HS-27A (cell line): ENCODE measurements at regions not wholly inside any gene's neighbourhood (a gene's known extent, or its start where the extent isn't known, plus 50 kb on each side); places are given as distances from the start of the nearest gene placed in this dataset.

Experiments used
- DNase-seq: peaks from one replicate; pipeline ENCODE4 v3.0.0-alpha.2; 2012; ENCODE audit warnings: low read depth, missing footprints

DNA sequence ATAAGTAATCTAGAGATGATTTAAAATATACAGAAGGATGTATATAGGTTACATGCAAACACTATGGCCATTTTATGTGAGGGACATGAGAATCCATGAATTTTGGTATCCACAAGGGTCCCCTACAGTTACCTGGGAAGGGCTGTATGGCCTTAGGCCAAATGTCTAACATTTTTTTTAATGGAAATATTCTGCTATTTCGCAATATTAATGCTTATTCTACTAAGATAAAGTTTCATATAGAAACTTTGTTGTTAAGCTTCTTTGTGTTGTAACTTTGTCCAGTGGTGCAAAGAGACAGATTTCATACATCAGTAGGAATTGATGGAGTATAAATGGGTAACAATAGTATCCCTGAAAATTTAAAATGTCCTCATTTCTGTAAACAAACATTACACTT, 233.4 kb upstream of the THBS1 start:
- DNase-seq: no peak

DNA sequence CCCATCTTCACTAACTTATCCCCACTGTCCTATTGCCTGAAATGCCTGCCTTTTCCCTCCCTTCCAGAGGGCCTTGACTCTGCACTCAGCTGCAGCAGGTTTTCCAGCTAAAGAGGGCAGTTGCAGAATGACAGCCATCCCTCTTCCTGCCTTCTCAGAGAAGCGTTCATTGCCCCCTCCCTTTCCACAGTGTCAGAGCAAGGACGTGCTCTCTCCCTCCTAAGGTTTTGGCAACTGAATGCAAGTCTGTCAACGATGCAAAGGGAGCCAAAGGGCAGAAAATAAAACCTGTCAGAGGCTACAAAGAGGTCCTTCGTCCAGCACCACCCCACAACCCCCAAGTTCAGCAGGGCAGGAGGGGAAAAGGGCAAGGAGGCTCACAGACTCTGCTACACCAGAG, 230.1 kb upstream of the THBS1 start:
- DNase-seq: no peak

DNA sequence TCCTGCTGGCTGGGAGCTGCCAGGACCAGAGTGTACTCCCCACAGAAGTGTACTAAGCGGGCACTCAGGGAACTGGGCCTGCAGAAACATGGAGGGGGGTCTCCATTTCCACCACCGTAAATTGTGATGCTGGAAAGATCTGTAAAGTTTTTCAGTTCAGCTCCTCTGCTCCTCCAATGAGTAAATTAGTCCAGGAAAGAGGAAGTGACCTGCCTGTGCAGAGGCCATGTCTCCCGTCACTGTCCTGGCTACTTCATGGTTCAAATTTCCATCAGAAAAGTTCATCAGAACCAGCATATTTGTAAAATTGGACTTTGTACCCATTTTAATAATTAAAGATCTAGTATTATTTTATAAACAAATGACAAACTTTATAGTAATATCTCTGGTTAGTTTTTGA, 226.7 kb upstream of the THBS1 start:
- DNase-seq: no peak

DNA sequence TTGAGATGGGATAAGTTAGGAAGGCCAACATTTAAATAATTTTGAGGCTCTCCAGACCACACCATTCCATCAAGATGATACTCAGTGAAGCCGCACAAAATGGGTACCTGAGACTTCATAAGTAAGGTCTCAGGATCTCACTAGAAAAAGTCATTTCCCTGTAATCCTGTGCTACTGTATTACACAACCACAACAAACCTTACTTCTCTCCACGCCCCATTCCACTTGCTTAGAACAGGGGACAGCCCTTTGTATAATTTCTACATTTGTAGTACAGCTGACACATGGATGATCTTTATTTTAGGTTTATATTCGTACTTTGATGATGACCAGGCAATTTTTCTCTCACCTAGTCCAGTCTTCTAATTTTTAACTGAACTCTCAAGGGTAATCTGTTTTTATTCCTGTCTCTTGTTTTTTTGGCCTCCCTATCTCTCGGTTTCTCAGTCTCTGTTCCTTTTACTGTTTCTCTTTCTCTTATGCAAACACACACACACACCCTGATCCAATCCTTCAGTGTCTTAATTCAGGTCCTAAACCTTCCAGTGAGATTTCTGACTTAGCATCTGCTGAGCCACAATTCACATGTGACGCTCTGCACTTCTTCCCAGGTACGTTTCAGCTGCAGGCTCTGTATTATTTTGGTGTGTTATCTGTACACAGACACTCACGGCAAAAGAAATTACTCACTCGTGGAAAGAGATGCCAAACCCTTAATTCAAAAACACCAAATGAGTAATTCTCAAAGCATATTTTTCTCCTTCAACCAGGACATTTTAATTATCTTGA, 223.2 kb upstream of the THBS1 start:
- DNase-seq: no peak

DNA sequence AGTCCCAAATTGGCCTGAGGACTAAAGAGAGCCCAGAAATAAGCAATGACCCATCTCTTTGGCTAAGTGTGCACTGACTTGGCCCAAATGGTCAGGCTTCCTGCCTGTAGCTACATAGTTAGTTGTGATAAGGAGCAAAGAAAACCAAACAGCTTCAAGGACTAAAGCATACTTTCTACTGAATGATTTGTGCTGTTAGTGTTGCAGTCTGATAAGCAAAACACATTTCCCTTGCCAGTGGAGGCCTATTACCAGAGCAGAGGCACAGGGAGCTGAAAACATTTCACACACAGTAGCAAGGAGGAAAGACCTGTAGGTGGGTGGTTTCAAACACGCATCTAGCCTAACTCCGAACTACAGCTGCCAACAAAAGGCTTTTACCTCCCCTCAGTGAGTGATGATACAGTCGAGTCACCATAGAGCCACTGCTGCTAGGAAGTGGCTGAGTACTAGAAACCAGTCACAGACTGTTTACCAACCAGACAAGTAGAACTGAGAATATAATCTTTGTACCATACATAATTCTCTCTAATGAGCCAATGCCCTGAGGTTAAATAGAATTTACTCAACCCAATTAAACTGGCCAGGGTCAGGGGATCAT, 222.3 kb upstream of the THBS1 start:
- no peak for DNase-seq

DNA sequence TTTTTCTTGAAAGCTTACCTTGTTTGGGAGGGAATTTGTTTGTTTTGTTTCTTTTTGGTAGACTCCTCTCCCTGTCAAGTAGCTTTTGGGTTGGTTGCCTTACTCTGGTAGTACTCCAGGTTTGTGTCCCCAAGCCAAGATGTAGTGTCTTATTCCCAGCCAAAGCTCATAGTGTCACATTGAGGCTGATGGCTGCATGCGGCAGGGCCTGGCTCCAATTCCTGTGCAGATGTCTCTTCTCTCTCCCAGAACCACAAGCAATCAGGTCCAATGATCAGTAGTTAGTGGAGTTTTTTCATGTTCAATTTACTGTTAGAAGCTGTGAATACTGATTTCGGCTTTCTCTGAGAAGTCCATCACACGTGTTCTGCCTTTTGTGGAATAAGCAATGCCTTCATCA, 221.1 kb upstream of the THBS1 start:
- DNase-seq: no peak

DNA sequence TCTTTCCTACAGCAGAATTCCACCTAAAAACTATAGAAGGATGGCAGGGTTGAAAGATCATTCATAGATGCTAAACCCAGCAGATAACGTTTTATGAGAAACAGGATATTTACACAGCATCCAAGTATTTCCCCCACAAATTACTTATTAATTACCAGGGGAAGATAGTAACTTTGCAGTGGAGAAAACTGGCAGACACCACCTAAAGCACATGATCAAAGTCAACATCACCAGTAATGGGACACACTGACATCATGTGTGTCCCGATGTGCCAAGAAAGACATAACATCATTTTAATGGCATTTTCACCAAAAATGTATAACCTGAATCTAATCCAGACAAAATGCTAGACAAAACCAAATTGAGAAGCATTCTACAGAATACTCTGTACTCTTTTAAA, 220.4 kb upstream of the THBS1 start:
- no peak for DNase-seq

DNA sequence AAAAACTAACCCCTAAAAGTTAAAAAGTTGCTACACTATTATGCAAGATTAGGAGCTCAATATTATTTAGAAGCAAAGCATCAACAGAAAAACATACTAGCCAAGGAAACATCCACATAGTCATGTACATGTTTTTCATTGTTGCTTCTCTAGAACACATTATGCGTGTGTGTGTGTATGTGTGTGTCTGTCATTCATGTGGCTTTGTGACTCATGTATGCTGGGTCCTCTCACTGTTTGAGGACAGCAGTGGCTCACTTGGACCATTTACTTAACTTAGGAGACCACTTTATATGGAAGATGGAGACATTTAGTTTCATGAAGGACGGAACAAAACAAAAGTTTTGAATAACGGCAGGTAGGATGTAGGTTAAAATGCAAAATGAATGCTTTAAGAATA, 219.4 kb upstream of the THBS1 start:
- no peak for DNase-seq

DNA sequence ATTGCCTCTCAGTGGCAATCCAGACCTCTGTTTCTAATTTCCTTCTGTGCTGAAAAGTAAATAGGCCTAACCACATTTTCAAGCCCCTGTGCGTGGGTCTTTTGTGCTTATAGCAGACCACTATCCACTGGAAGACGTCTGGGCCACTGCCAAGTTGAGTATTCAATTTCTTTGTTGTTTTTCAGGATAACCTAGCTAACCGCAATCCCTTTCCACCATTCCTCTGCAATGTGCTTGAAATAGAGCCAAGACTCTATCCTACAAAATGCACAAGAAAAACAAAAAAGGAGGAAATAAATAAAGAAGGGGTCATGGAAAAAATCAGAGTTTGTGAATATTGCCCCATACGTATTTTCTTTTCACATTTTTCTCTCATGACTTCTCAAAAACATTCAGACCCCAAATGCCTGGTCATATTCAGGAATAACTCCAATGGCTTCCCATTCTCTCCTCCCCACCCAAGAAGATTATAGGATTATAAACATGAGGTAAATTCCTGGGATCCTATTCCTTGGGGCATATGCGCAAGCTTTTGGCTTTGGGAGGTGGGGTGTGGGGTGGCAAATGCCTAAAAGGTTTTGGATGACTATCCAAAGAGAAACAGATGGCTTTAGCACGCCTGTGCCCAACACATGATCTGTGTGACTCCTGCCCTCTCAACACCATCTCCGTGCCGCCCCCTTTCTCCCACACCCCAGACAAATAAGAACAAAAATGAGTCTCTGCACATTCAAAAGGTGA, 217.9 kb upstream of the THBS1 start:
- DNase-seq: peak; percentile 99

DNA sequence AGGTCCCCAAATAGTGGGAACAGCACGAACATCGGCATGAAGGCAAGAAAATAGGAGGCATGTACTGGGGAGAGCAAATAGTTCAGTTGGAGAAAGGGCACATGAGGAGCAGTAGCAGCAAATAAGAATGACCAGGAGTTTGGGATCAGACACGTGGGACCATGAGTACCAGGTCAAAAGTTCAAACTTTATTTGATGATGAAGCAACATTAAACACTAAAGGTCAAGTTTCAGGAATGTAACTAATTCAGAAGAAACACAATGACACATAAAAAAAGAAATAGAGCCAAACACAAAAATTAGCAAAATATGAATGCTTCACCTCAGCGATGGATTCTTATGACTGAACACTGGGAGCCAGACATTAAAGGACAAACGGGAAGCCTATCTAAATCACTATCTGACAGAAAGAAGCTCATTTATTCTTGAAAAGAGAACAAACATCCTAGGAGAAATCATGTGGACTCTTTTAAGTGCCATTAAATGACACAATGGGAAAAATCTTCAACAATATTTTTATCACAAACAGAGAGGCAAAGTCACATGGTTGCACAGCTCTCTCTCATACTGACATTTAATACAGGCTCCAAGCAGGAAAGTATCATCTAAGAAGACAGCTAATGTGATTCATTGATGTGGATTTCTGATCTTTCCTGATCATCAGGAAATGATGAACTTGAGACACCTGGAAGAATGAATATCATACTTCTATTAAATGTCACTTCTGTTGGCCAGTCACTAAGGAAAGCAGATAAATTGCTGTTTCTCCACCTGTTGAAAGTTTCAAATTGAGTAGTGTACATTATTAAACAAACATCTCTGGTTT, 216.9 kb upstream of the THBS1 start:
- DNase-seq: peak; percentile 72

DNA sequence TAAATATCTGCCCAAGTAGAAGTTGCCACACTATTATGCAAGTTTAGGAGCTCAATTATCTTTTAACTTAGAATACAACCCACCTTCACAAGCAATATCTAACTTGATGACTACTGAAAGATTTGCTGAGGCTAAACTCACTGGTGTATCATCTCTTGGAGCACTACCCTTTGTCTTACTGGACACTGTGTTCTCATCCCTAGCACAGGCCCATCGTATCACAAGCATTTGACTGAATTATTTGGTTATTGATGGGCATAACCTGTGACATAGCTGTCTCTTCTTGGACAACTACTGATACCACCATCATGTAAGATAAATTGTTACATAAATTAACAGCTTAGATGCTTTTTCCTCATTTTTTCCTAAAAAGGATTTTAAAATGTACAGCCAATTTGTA, 216.2 kb upstream of the THBS1 start:
- DNase-seq: no peak

DNA sequence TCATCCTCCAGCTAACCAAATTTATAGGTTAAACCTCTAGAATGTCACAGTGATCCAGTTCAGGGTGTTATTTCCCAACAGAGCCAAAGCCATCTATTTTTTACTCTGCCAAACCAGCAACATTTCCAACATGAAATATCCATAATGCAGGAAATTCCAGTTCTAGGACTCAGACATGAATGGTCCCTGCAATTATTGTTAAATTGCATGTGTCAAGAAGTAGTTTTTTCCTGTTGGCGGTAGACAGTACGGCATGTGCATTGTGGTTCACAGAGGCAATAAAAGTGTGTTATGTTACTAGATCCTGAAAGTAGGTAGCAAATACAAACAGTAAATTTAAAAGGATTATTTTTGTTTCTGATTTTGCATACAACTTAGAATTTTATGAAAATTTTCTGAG, 215.7 kb upstream of the THBS1 start:
- DNase-seq: no peak

DNA sequence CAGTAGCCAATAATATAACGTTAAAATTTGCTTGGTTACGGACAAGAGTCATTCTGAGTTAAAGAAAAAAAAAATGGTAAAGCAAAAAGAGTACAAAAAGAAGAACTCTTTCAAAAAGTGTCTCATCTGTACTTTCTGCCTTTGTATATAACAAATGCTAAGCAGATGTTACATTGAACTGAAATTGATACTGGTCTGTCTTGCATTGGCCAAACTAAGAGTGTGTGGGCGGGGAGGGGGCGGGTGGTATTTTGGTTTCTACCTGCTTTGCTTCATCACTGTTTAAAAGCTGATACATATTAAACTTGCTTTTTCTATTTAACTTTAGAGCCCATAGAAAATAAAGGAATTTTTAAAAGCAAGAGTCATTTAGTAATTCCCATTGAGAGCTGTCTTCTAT, 215.0 kb upstream of the THBS1 start:
- no peak for DNase-seq

DNA sequence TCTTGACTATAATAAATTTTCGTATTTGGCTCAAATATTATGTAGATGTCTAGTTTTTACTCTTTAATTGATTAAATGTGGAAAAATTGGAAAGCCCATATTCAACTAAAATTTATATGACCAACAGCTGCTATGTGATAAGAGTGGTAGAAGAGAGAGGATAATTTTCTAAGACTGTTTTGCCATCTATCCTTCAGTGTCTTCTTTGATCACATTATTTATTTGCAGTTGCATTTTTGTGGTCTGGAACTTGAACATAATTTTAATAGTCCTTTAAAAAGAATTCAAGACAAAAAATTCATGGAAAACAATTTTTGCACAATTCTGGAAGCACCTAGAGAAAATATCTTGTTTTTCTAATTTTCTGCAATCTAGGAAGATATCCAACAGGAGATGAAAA, 213.3 kb upstream of the THBS1 start:
- DNase-seq: no peak

DNA sequence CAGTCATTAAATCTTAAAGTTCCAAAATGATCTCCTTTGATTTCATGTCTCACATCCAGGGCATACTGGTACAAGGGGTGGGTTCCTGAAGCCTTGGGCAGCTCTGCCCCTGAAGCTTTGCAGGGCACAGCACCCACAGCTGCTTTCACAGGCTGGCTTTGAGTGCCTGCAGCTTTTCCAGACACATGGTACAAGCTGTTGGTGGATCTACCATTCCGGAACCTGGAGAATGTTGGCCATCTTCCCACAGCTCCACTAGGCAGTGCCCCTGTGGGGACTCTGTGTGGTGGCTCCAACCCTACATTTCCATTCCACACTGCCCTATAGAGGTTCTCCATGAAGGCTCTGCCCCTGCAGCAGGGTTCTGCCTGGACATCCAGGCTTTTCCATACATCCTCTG, 211.1 kb upstream of the THBS1 start:
- no peak for DNase-seq

DNA sequence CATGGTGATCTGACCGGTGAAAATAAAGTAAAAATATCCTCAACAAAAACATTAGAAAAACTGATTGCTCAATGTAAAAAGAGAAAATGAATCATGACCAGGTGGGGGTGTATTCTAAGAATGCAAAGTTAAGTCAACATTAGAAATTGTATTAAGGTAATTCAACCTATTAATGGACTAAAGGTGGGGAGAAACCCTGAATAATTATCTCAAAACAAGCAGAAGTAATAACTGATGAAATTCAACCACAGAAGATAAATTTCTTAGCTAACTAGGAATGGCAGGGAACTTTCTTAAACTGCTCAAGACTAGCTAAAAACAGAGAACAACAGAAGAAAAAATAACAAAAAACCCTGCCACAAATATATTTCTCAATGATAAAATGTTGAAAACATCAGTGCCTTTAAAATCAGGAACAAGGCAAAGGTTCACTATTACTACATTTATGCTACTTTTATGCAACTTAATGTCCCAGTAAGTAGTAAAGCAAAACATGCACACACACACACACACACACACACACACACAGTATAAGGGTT, 204.4 kb upstream of the THBS1 start:
- DNase-seq: no peak

DNA sequence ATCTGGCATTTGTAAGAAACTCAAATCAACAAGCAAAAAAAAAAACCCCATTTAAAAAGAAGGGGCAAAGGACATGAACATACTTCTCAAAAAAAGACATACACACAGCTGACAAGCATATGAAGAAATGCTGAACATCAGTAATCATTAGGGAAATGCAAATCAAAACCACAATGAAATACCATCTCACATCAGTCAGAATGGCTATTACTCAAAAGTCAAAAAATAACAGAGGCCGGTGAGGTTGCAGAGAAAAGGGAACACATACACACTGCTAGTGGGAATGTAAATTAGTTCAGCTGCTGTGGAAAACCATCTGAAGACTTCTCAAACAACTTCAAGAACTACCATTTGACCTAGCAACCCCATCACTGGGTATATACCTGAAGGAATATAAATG, 199.4 kb upstream of the THBS1 start:
- DNase-seq: no peak

DNA sequence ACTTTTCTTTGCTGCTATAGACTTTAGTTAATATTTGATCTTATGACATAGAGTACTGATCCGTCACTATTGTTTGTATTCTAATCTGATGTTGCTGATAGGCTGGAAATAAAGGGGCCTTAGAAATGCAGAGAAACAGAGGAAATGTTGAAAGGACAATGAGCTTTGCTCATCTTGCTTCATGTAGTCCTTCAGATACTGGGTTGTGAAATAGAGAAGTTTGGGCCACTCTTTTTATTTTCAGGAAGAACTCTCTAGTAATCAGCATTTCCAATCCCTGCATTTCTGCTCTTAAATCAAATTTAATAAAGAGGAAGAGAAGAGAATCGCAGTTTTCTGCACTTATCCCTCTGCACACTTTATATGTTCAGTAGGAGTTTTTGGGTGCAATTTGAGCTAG, 192.8 kb upstream of the THBS1 start:
- no peak for DNase-seq

DNA sequence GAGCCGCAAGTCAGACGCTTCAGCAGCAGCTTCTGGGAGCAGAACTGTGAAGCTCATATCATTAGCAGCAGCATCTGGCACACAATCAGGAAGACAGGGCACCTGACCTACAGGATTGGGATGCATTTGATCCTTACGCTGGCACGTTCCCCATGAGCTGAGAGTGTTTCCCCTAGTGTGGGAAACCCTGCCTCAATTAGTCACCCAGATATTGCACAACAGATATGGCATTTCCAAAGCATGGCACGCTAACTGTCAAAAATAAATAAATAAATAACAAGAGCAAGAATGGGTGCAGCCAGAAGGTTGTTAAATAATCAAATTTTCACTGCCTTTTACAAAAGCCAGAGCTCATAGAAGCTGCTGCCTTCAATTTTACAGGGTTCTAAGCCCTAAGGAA, 189.6 kb upstream of the THBS1 start:
- peak; percentile 19 for DNase-seq

DNA sequence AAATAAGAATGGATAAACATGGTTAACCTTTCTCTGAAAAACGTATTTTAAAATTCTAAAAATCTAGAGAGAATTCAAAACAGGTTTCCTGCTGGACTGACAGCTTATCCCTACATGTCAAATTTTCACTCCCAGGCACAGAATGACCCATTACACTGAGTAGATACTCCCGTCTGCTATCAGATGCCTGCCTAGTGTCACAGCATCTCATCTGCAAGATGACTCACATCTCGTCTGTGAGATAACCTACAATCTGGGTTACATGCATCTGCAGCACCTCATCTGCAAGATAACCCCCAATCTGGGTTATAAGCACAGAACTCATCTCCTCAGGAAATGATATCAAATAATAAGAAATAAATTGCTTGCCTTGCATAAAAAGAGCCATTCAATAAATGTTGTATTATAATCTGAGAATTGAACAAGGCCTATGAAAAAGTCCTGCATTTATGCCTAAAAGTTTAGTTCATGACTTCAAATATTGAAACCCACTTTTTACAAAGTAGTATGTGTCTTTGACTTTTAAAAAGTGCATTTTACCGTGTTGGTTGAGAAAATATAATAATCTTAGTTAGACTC, 188.3 kb upstream of the THBS1 start:
- DNase-seq: no peak

DNA sequence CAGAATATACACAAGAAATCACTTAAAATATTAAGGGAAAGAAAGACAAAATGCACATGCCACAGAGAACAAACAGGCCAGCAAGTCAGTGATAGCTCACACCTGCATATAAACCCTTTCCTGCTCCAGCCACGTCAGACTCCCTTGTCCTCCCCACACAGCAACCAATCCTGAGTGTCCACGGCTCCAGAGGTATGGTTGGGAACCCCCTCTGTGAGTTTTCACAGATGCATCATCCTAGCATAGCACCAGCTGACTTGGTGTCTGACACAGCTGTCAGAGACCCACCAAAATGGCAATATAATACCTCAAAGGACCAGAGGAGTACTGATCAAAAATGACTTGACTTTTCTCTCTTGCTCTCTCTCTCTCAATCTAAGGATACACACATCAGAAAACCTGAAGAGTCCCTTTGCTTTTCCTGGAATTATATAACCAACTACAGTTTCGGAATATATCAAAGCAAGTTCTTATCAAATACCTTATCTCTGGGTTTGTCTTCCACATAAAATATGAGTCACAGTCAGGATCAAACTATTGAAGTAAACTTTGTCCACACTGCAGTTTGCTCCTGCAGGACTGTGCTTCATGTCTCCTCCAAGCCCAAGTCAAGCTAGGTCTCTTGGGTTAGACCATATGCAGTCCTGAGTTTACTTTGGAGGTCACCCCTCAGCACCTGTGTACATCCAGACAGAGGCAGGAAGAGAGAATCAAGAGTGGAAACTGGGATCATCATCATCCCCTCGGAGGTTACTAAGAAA, 187.1 kb upstream of the THBS1 start:
- DNase-seq: no peak
